CD14-positive monocyte (primary cell): ENCODE measurements at regions not wholly inside any gene's neighbourhood (a gene's known extent, or its start where the extent isn't known, plus 50 kb on each side); places are given as distances from the start of the nearest gene placed in this dataset.

Experiments used
- DNase-seq, 3 donors: peaks; one replicate each; pipeline ENCODE4 v3.0.0-alpha.2; 2011 to 2022
- H2AFZ ChIP-seq: 2 replicates; pipeline ENCODE4 v1.6.0; 2012; ENCODE audit warnings: mild to moderate bottlenecking, low read depth, low read length, inconsistent platforms; ENCODE audit not compliant: insufficient read depth, poor library complexity, severe bottlenecking
- H3K27ac ChIP-seq, 2 donors: 1 replicate in 1 of 2; 2 replicates in 1 of 2; pipeline ENCODE4 v1.5.1; 2012 to 2013; ENCODE audit warnings: low read length in 2 of 2, control low read depth in 1 of 2, inconsistent platforms in 1 of 2, low read depth in 1 of 2, mild to moderate bottlenecking in 1 of 2
- H3K27me3 ChIP-seq, 2 donors: one replicate each; pipeline versions ENCODE4 v1.6.0 to v1.6.1; 2011 to 2013; ENCODE audit warnings: low read length in 2 of 2; ENCODE audit not compliant: control insufficient read depth in 2 of 2, insufficient read depth in 2 of 2
- H3K36me3 ChIP-seq, 2 donors: replicated peaks in 1 of 2; 1 replicate in 1 of 2; 2 replicates in 1 of 2; pipeline versions ENCODE4 v1.5.1 to v1.6.1; 2012 to 2013; ENCODE audit warnings: low read length in 2 of 2, control low read depth in 1 of 2, inconsistent platforms in 1 of 2, mild to moderate bottlenecking in 1 of 2; ENCODE audit not compliant: insufficient read depth in 2 of 2, control insufficient read depth in 1 of 2
- H3K4me1 ChIP-seq, 2 donors: 1 replicate in 1 of 2; 2 replicates in 1 of 2; pipeline versions ENCODE4 v1.5.1 to v1.6.1; 2012 to 2013; ENCODE audit warnings: low read length in 2 of 2, control low read depth in 1 of 2, inconsistent platforms in 1 of 2, mild to moderate bottlenecking in 1 of 2, moderate library complexity in 1 of 2; ENCODE audit not compliant: insufficient read depth in 2 of 2, control insufficient read depth in 1 of 2
- H3K4me2 ChIP-seq: replicated peaks from 2 replicates; pipeline ENCODE3; 2012; ENCODE audit warnings: low read length, moderate library complexity, mild to moderate bottlenecking; ENCODE audit not compliant: poor library complexity, severe bottlenecking; ENCODE audit errors: extremely low read depth
- H3K4me3 ChIP-seq, 3 experiments: fragments of 200-600 bp in 1 of 3; sonication (generic) in 1 of 3; replicated peaks in 1 of 3; 1 replicate in 2 of 3; 2 replicates in 1 of 3; pipeline ENCODE4 v1.5.1; 2011 to 2013; ENCODE audit warnings: low read length in 3 of 3, mild to moderate bottlenecking in 3 of 3, control low read depth in 2 of 3, low read depth in 2 of 3, inconsistent platforms in 1 of 3, moderate library complexity in 1 of 3
- H3K79me2 ChIP-seq: 2 replicates; pipeline ENCODE4 v1.6.0; 2012; ENCODE audit warnings: mild to moderate bottlenecking, control low read depth, inconsistent platforms, low read length, moderate library complexity; ENCODE audit not compliant: insufficient read depth
- H3K9ac ChIP-seq: 2 replicates; pipeline ENCODE4 v1.6.0; 2017; ENCODE audit warnings: low read length, mild to moderate bottlenecking; ENCODE audit not compliant: insufficient read depth, poor library complexity, severe bottlenecking
- H3K9me3 ChIP-seq, 2 donors: replicated peaks in 1 of 2; 1 replicate in 1 of 2; 2 replicates in 1 of 2; pipeline versions ENCODE4 v1.5.1 to v1.6.1; 2012 to 2013; ENCODE audit warnings: low read length in 2 of 2, control low read depth in 1 of 2; ENCODE audit not compliant: control insufficient read depth in 1 of 2, insufficient read depth in 1 of 2
- H4K20me1 ChIP-seq: 2 replicates; pipeline ENCODE4 v1.6.0; 2012; ENCODE audit warnings: mild to moderate bottlenecking, low read length, control low read depth, moderate library complexity; ENCODE audit not compliant: insufficient read depth
- H3K27ac Mint-ChIP-seq, 7 donors: one replicate each; pipeline ENCODE4 v1.8.0; 2020; ENCODE audit warnings: mild to moderate bottlenecking in 7 of 7, mixed read lengths in 7 of 7, moderate library complexity in 6 of 7, inconsistent platforms in 2 of 7
- H3K27me3 Mint-ChIP-seq, 3 donors: one replicate each; pipeline ENCODE4 v1.8.0; 2021 to 2022; ENCODE audit warnings: low read depth in 3 of 3, mild to moderate bottlenecking in 3 of 3, mixed read lengths in 3 of 3, moderate library complexity in 3 of 3, inconsistent platforms in 1 of 3
- H3K36me3 Mint-ChIP-seq, 2 donors: one replicate each; pipeline ENCODE4 v1.8.0; 2020; ENCODE audit warnings: mixed read lengths in 2 of 2, inconsistent platforms in 1 of 2, mild to moderate bottlenecking in 1 of 2
- H3K4me1 Mint-ChIP-seq: one replicate; pipeline ENCODE4 v1.8.0; 2020; ENCODE audit warnings: mild to moderate bottlenecking, mixed read lengths
- H3K4me3 Mint-ChIP-seq, 2 donors: one replicate each; pipeline ENCODE4 v1.8.0; 2020; ENCODE audit warnings: mild to moderate bottlenecking in 2 of 2, mixed read lengths in 2 of 2, moderate library complexity in 1 of 2
- H3K9me3 Mint-ChIP-seq, 7 donors: one replicate each; pipeline ENCODE4 v1.8.0; 2020 to 2022; ENCODE audit warnings: mixed read lengths in 7 of 7, mild to moderate bottlenecking in 6 of 7, moderate library complexity in 6 of 7, inconsistent platforms in 2 of 7
- CTCF ChIP-seq: fragments of 200-600 bp; IDR thresholded peaks from one replicate; pipeline ENCODE4 v1.8.0; 2022; ENCODE audit warnings: antibody characterized with exemption, mild to moderate bottlenecking
- WGBS: methylation state at CpG from one replicate; pipeline ENCODE4 v1.1.5; 2013; ENCODE audit warnings: missing lambda C conversion rate; ENCODE audit not compliant: insufficient coverage; 5-methylcytosine and 5-hydroxymethylcytosine counted together
- intact Hi-C, 2 donors: fragments of 100-400 bp; cut with micrococcal nuclease; formaldehyde crosslinking; loops; one replicate each; pipeline versions ENCODE4 v1.15.0 to v1.15.1; 2023

DNA sequence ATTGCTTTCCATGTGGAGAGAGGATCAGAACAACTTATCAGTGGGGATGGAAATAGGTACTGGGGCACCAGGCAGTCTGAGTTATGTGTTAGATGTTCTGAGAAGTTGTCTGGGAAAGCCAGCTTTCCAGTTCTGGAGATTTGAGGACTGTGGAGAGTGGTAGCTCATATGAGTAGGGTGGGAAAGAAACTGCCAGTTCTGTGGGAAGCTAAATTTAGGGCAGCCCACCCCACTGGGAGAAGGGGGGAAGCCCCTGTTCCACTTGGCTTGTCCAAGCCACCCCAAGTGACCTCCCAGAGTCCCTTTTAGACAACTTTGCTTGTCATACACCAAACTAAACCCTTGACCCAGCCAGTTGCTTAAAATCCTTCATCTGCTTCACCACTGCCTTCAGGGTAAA lies 189.5 kb downstream of the REEP3 start:
- H3K4me3 ChIP-seq: no peak overlapping the region
- H2AFZ ChIP-seq: no peak overlapping the region
- H3K79me2 ChIP-seq: no peaks in the 10 kb centered on the region
- no peaks in the 10 kb centered on the region for H3K9me3 ChIP-seq
- TF ChIP-seq CTCF: no peak
- no peak overlapping the region for H3K9ac ChIP-seq
- peaks cover 55% of the 10 kb centered on the region for H3K4me1 Mint-ChIP-seq
- H3K4me1 ChIP-seq: peaks cover 46 to 50% of the 10 kb centered on the region in 2 donors
- no peak overlapping the region for H3K27ac ChIP-seq
- H3K27ac Mint-ChIP-seq: peak overlapping the region in 4 of 7 donors; percentile 5 to 50 (median 32)
- no peaks in the 10 kb centered on the region for H3K27me3 ChIP-seq
- no peaks in the 10 kb centered on the region for H3K36me3 ChIP-seq
- no peak overlapping the region for H3K4me2 ChIP-seq
- no peaks in the 10 kb centered on the region for H4K20me1 ChIP-seq
- intact Hi-C loops: loop anchor here in 1 of 2 donors (10.0 kb wide), 1 partner anchor 186 kb away; the partner anchor contains the start of gene REEP3
- DNase-seq: no peak
- H3K27me3 Mint-ChIP-seq: peaks cover 0 to 4% (median 2%) of the 10 kb centered on the region in 3 donors
- no peaks in the 10 kb centered on the region for H3K36me3 Mint-ChIP-seq
- no peak overlapping the region for H3K4me3 Mint-ChIP-seq
- H3K9me3 Mint-ChIP-seq: no peaks in the 10 kb centered on the region

DNA sequence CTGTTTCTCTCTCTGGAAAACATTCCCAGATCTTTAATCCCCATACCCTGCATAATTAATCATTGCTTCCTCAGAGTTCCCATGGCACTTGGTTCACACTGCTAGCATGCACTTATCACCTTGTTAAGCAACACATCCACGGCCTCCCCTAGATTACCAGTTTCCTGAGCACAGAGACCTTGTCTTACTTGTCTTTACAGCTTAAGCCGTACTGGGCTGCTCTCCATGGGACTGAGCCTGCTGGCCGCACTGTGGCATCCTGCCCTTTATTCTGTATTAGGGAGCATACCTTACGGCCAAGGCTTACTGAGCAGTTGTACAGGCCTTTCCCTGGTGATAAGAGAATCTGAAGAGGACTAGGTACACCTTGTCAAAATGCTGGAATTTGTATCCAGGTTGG lies 190.2 kb downstream of the REEP3 start:
- Mint-ChIP-seq H3K4me1 (peaks cover 61% of the 10 kb centered on the region), H3K27me3 (peaks cover 0 to 4% (median 2%) of the 10 kb centered on the region in 3 donors), H3K4me3 (no peak overlapping the region), H3K36me3 (no peaks in the 10 kb centered on the region), H3K27ac (peak overlapping the region in 2 of 7 donors; percentile 47 to 54), H3K9me3 (no peaks in the 10 kb centered on the region)
- intact Hi-C loops: loop anchor here in 1 of 2 donors (10.0 kb wide), 1 partner anchor 187 kb away; the partner anchor contains the start of gene REEP3
- no peak overlapping the region for H3K4me3 ChIP-seq
- peaks cover 53 to 56% of the 10 kb centered on the region in 2 donors for H3K4me1 ChIP-seq
- H3K27ac ChIP-seq: no peak overlapping the region
- H3K4me2 ChIP-seq: no peak overlapping the region
- WGBS: 85% methylated on average over 4 of the region's 4 CpGs
- no peaks in the 10 kb centered on the region for H3K79me2 ChIP-seq
- no peaks in the 10 kb centered on the region for H3K36me3 ChIP-seq
- no peak for DNase-seq
- H2AFZ ChIP-seq: no peak overlapping the region
- no peaks in the 10 kb centered on the region for H3K9me3 ChIP-seq
- H4K20me1 ChIP-seq: no peaks in the 10 kb centered on the region
- H3K9ac ChIP-seq: no peak overlapping the region
- no peak for TF ChIP-seq CTCF
- no peaks in the 10 kb centered on the region for H3K27me3 ChIP-seq
